BLaER1 treated with 17β-estradiol and CSF1 and Interleukin-3, amounts not matched to agents 10 nM and 100 nM (cell line): ENCODE measurements at regions not wholly inside any gene's neighbourhood (a gene's known extent, or its start where the extent isn't known, plus 50 kb on each side); places are given as distances from the start of the nearest gene placed in this dataset.
"Not testable (repeated sequence)": the region's sequence is repeated elsewhere in the genome, so short reads cannot be mapped to it uniquely, and the experiment has no call there.

Experiments used
- H3K27ac ChIP-seq, 11 experiments: shearing (Covaris generic); formaldehyde crosslinking; 2 replicates each; pipeline ENCODE4 v1.8.1; 2022
- H3K27me3 ChIP-seq, 11 experiments: shearing (Covaris generic); formaldehyde crosslinking; 2 replicates each; pipeline ENCODE4 v1.8.1; 2022
- H3K36me3 ChIP-seq, 11 experiments: shearing (Covaris generic); formaldehyde crosslinking; 2 replicates each; pipeline ENCODE4 v1.8.1; 2022
- H3K4me1 ChIP-seq, 10 experiments: shearing (Covaris generic); formaldehyde crosslinking; 2 replicates each; pipeline ENCODE4 v1.8.1; 2022
- H3K4me2 ChIP-seq, 11 experiments: shearing (Covaris generic); formaldehyde crosslinking; 2 replicates each; pipeline ENCODE4 v1.8.1; 2022
- H3K4me3 ChIP-seq, 10 experiments: shearing (Covaris generic); formaldehyde crosslinking; 2 replicates each; pipeline ENCODE4 v1.8.1; 2022
- H3K9ac ChIP-seq, 11 experiments: shearing (Covaris generic); formaldehyde crosslinking; 2 replicates each; pipeline ENCODE4 v1.8.1; 2022
- H3K9me3 ChIP-seq, 11 experiments: shearing (Covaris generic); formaldehyde crosslinking; replicated peaks in 1 of 11; 2 replicates each; pipeline ENCODE4 v1.8.1; 2022
- H4K20me1 ChIP-seq, 11 experiments: shearing (Covaris generic); formaldehyde crosslinking; 2 replicates each; pipeline ENCODE4 v1.8.1; 2022
- Cebpa-rat ChIP-seq, 11 experiments: shearing (Covaris generic); IDR thresholded peaks; 2 replicates each; pipeline ENCODE4 v1.8.1; 2022

- Histone ChIP-seq H3K4me3 (no peak overlapping the region), H3K4me1 (no peaks in the 10 kb centered on the region), H3K27me3 (no peaks in the 10 kb centered on the region), H3K36me3 (0 out of 22 replicates have a peak, but pooled peaks cover 0 to 4% (median 0%) of the 10 kb centered on the region in 11 experiments), H3K9ac (no peak overlapping the region), H3K4me2 (no peak overlapping the region), H3K9me3 (peaks cover 17 to 23% (median 20%) of the 10 kb centered on the region in 11 experiments), H3K27ac (no peak overlapping the region), H4K20me1 (no peaks in the 10 kb centered on the region)
- TF ChIP-seq Cebpa-rat (IDR thresholded peaks at IDR 0.05): no peak
Observed at GRCh38 chr10:57338823-57339558, 928.7 kb downstream of the IPMK start.

- Histone ChIP-seq H3K27me3 (no peaks in the 10 kb centered on the region), H3K4me1 (no peaks in the 10 kb centered on the region)
- TF ChIP-seq Cebpa-rat (IDR thresholded peaks at IDR 0.05): no peak
Observed at GRCh38 chr10:57336865-57337264, 930.8 kb downstream of the IPMK start.

GRCh38 chr10:57336341-57336740 lies 931.4 kb downstream of the IPMK start:
- Histone ChIP-seq H3K27me3 (no peaks in the 10 kb centered on the region), H3K9ac (no peak overlapping the region), H3K36me3 (no peaks in the 10 kb centered on the region), H3K27ac (no peak overlapping the region), H4K20me1 (no peaks in the 10 kb centered on the region), H3K4me1 (no peaks in the 10 kb centered on the region), H3K9me3 (no peaks in the 10 kb centered on the region), H3K4me2 (no peak overlapping the region), H3K4me3 (no peak overlapping the region)
- TF ChIP-seq Cebpa-rat (IDR thresholded peaks at IDR 0.05): no peak

More at GRCh38 chr10:57336865-57337264, 930.8 kb downstream of the IPMK start:
- Histone ChIP-seq H3K4me3 (no peak overlapping the region), H3K9me3 (peaks cover 0 to 2% (median 0%) of the 10 kb centered on the region in 11 experiments; a peak in 3 of 22 replicates), H3K27ac (no peak overlapping the region), H3K4me2 (no peak overlapping the region), H3K9ac (no peak overlapping the region), H3K36me3 (no peaks in the 10 kb centered on the region), H4K20me1 (no peaks in the 10 kb centered on the region)

GRCh38 chr10:57334523-57334922 lies 933.2 kb downstream of the IPMK start:
- no peaks in the 10 kb centered on the region for H3K36me3 ChIP-seq

GRCh38 chr10:57333880-57334279 lies 933.8 kb downstream of the IPMK start:
- no peak for TF ChIP-seq Cebpa-rat (IDR thresholded peaks at IDR 0.05)
- H3K4me3 ChIP-seq: no peak overlapping the region
- H3K27ac ChIP-seq: no peak overlapping the region
- H3K27me3 ChIP-seq: no peaks in the 10 kb centered on the region
- no peak overlapping the region for H3K9ac ChIP-seq
- H3K4me1 ChIP-seq: no peaks in the 10 kb centered on the region
- H3K4me2 ChIP-seq: no peak overlapping the region
- no peaks in the 10 kb centered on the region for H3K9me3 ChIP-seq
- no peaks in the 10 kb centered on the region for H3K36me3 ChIP-seq
- H4K20me1 ChIP-seq: no peaks in the 10 kb centered on the region

More at GRCh38 chr10:57334523-57334922, 933.2 kb downstream of the IPMK start:
- H3K4me2 ChIP-seq: no peak overlapping the region
- no peak overlapping the region for H3K9ac ChIP-seq
- H3K9me3 ChIP-seq: no peaks in the 10 kb centered on the region
- H3K27ac ChIP-seq: no peak overlapping the region
- no peak overlapping the region for H3K4me3 ChIP-seq
- H3K4me1 ChIP-seq: no peaks in the 10 kb centered on the region
- no peaks in the 10 kb centered on the region for H3K27me3 ChIP-seq
- no peak for TF ChIP-seq Cebpa-rat (IDR thresholded peaks at IDR 0.05)
- H4K20me1 ChIP-seq: no peaks in the 10 kb centered on the region

- not testable (repeated sequence) for H3K4me1 ChIP-seq, H3K9ac ChIP-seq, H3K4me2 ChIP-seq, H3K27me3 ChIP-seq, H3K4me3 ChIP-seq, H4K20me1 ChIP-seq, H3K36me3 ChIP-seq, H3K27ac ChIP-seq
- peaks cover 6 to 18% (median 11%) of the 10 kb centered on the region in 11 experiments; a peak in 16 of 22 replicates for H3K9me3 ChIP-seq
Observed at GRCh38 chr10:57321400-57321854, 946.3 kb downstream of the IPMK start.

GRCh38 chr10:57320416-57320815 lies 947.3 kb downstream of the IPMK start:
- no peaks in the 10 kb centered on the region for H3K4me1 ChIP-seq
- no peak for TF ChIP-seq Cebpa-rat (IDR thresholded peaks at IDR 0.05)
- no peak overlapping the region for H3K9ac ChIP-seq
- H3K4me2 ChIP-seq: no peak overlapping the region
- no peak overlapping the region for H3K27ac ChIP-seq
- H4K20me1 ChIP-seq: no peaks in the 10 kb centered on the region
- H3K9me3 ChIP-seq: peaks cover 6 to 18% (median 11%) of the 10 kb centered on the region in 11 experiments; a peak in 16 of 22 replicates
- H3K4me3 ChIP-seq: no peak overlapping the region
- H3K36me3 ChIP-seq: no peaks in the 10 kb centered on the region
- H3K27me3 ChIP-seq: no peaks in the 10 kb centered on the region

GRCh38 chr10:57314046-57314445 lies 953.0 kb upstream of the ZWINT start:
- no peak overlapping the region for H3K27ac ChIP-seq
- H4K20me1 ChIP-seq: no peaks in the 10 kb centered on the region
- H3K9me3 ChIP-seq: no peaks in the 10 kb centered on the region
- no peaks in the 10 kb centered on the region for H3K4me1 ChIP-seq
- no peak overlapping the region for H3K4me2 ChIP-seq
- H3K4me3 ChIP-seq: no peak overlapping the region
- no peaks in the 10 kb centered on the region for H3K27me3 ChIP-seq
- H3K36me3 ChIP-seq: no peaks in the 10 kb centered on the region
- H3K9ac ChIP-seq: no peak overlapping the region
- no peak for TF ChIP-seq Cebpa-rat (IDR thresholded peaks at IDR 0.05)

- Histone ChIP-seq H3K36me3 (no peaks in the 10 kb centered on the region), H3K4me1 (no peaks in the 10 kb centered on the region; a peak in 1 of 20 replicates), H3K4me3 (no peak overlapping the region), H3K9me3 (no peaks in the 10 kb centered on the region), H3K9ac (no peak overlapping the region), H3K4me2 (no peak overlapping the region), H4K20me1 (no peaks in the 10 kb centered on the region), H3K27ac (no peak overlapping the region), H3K27me3 (no peaks in the 10 kb centered on the region)
- TF ChIP-seq Cebpa-rat (IDR thresholded peaks at IDR 0.05): no peak
Observed at GRCh38 chr10:57303566-57303965, 942.5 kb upstream of the ZWINT start.

- peaks cover 0 to 5% (median 0%) of the 10 kb centered on the region in 10 experiments; a peak in 2 of 20 replicates for H3K4me1 ChIP-seq
- H3K27ac ChIP-seq: no peak overlapping the region
- H3K27me3 ChIP-seq: no peaks in the 10 kb centered on the region
- H4K20me1 ChIP-seq: no peaks in the 10 kb centered on the region
- no peaks in the 10 kb centered on the region for H3K36me3 ChIP-seq
- no peak overlapping the region for H3K4me2 ChIP-seq
- H3K4me3 ChIP-seq: no peak overlapping the region
- no peak overlapping the region for H3K9ac ChIP-seq
- no peaks in the 10 kb centered on the region for H3K9me3 ChIP-seq
- no peak for TF ChIP-seq Cebpa-rat (IDR thresholded peaks at IDR 0.05)
Observed at GRCh38 chr10:57300718-57301117, 939.7 kb upstream of the ZWINT start.
